IPS-20b (cell line): ENCODE measurements at regions not wholly inside any gene's neighbourhood (a gene's known extent, or its start where the extent isn't known, plus 50 kb on each side); places are given as distances from the start of the nearest gene placed in this dataset.

ENCODE experiments used
- H3K27ac ChIP-seq: one replicate; pipeline ENCODE4 v1.5.1; 2013; ENCODE audit warnings: low read length
- H3K27me3 ChIP-seq: 2 replicates; pipeline ENCODE4 v1.6.1; 2013; ENCODE audit warnings: mild to moderate bottlenecking, low read length, inconsistent platforms; ENCODE audit not compliant: insufficient read depth
- H3K36me3 ChIP-seq: 2 replicates; pipeline ENCODE4 v1.6.1; 2013; ENCODE audit warnings: low read depth, mild to moderate bottlenecking, inconsistent platforms, low read length, moderate library complexity; ENCODE audit not compliant: insufficient read depth
- H3K4me1 ChIP-seq: 2 replicates; pipeline ENCODE4 v1.6.1; 2013; ENCODE audit warnings: mild to moderate bottlenecking, control low read depth, inconsistent platforms, low read length, moderate library complexity; ENCODE audit not compliant: insufficient read depth
- H3K4me3 ChIP-seq: 2 replicates; pipeline ENCODE4 v1.5.1; 2013; ENCODE audit warnings: mild to moderate bottlenecking, low read length, inconsistent platforms
- H3K9ac ChIP-seq: 2 replicates; pipeline ENCODE4 v1.6.1; 2013; ENCODE audit warnings: low read depth, mild to moderate bottlenecking, inconsistent platforms, low read length, moderate library complexity
- H3K9me3 ChIP-seq: 2 replicates; pipeline ENCODE4 v1.6.1; 2013; ENCODE audit warnings: mild to moderate bottlenecking, low read depth, low read length, inconsistent platforms; ENCODE audit not compliant: insufficient read depth

DNA sequence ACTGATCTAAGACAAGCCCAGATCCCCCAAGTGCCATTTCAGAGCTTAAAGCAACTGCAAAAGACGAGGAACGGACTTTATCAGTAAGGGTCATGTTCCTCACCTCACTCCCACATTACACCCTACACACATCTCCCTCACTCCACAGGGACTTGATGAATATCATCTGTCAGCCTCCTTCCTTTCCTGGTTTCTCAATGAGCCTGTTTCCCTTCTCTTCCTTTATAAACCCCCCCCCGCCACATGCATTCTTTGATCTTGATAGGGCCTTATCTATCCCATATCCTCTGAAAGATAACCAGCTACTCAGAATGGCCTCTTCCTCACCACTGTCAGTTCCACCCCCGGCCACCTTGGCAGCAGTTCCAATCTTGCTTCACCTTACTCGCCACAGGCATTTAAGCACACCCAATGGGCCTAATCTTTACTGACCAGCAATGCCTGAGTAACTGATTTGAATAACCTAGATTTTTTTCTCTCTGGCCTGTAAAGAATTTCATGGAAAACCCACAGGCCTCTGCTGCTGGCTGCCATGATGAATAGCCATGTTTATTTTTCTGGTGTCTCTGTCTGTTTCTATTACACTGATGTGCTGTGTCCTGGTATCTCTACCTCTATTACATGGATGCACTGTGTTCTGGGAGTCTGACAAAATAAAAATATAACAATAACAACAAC lies 138.7 kb downstream of the PHLDA1 start:
- Histone ChIP-seq H3K4me3 (no peak overlapping the region), H3K36me3 (no peaks in the 10 kb centered on the region), H3K9ac (no peak overlapping the region), H3K4me1 (peaks cover 8% of the 10 kb centered on the region; the same call in 1 of the 2 replicates), H3K27me3 (no peaks in the 10 kb centered on the region), H3K27ac (no peak overlapping the region), H3K9me3 (no peaks in the 10 kb centered on the region)

DNA sequence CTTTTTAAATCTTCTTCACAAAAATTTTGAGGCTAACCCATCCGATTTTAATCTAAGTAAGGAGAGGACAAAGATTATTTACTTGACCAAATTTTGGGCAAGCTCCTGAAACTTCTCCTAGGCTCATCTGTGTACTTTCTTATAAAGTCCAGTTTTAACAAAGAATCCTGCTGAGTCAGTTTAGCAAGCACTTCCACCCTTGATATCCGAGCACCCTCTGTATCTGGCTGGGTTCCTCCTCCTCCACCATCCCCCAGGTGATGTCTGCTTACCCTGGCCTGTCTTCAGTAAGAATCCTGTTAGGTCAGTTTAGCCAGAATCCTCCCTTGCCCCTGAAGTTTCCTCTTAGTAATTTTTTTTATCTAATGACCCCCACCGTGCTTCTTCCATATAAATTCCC lies 140.5 kb downstream of the PHLDA1 start:
- H3K27me3 ChIP-seq = no peaks in the 10 kb centered on the region
- H3K4me3 ChIP-seq = no peak overlapping the region
- no peaks in the 10 kb centered on the region for H3K36me3 ChIP-seq
- no peaks in the 10 kb centered on the region for H3K9me3 ChIP-seq
- H3K9ac ChIP-seq = no peak overlapping the region
- H3K4me1 ChIP-seq = peaks cover 8% of the 10 kb centered on the region; the same call in 1 of the 2 replicates
- H3K27ac ChIP-seq = no peak overlapping the region

DNA sequence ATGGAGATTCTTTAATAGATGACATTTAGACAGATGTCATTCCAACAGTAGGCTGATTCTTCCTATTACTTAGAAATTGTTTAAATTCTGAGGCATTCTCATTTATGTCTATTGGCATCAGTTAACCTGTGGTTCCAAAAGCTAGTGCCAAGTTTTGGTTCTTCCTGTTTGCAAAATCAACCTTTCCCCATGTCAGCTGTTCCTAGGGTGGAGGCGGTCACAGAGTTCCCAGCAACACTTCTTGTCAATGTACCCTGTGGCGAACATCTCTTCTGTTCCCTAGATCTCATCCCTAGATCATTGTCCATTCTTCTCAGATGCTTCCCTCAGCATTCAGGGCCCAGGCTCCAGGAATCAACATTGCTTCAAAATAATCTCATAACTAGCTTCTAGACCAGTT lies 140.9 kb downstream of the PHLDA1 start:
- Histone ChIP-seq H3K4me3 (no peak overlapping the region), H3K4me1 (peaks cover 8% of the 10 kb centered on the region; the same call in 1 of the 2 replicates), H3K27ac (no peak overlapping the region), H3K36me3 (no peaks in the 10 kb centered on the region), H3K9me3 (no peaks in the 10 kb centered on the region), H3K9ac (no peak overlapping the region), H3K27me3 (no peaks in the 10 kb centered on the region)

DNA sequence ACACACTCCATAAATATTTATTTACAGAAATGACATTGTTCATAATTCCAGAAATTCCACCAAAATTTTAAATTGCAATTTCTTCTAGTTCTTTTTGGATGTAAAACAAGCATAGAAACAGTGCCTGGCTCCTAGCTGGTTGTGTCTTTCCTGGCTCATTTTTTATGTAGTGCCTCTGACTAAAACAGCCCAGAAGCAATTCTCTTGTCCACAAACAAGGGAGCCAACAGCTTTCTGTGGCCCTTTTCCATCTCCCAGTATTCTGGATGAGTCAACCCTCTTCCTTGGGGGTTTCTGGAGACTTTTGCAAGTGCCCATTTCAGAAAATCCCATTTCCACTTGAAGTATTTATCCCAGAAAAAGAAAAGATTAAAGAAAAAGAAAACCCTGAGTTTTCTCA lies 141.4 kb downstream of the PHLDA1 start:
- peaks cover 8% of the 10 kb centered on the region; the same call in 1 of the 2 replicates for H3K4me1 ChIP-seq
- no peaks in the 10 kb centered on the region for H3K27me3 ChIP-seq
- no peak overlapping the region for H3K9ac ChIP-seq
- H3K4me3 ChIP-seq = no peak overlapping the region
- no peaks in the 10 kb centered on the region for H3K9me3 ChIP-seq
- no peak overlapping the region for H3K27ac ChIP-seq
- no peaks in the 10 kb centered on the region for H3K36me3 ChIP-seq

DNA sequence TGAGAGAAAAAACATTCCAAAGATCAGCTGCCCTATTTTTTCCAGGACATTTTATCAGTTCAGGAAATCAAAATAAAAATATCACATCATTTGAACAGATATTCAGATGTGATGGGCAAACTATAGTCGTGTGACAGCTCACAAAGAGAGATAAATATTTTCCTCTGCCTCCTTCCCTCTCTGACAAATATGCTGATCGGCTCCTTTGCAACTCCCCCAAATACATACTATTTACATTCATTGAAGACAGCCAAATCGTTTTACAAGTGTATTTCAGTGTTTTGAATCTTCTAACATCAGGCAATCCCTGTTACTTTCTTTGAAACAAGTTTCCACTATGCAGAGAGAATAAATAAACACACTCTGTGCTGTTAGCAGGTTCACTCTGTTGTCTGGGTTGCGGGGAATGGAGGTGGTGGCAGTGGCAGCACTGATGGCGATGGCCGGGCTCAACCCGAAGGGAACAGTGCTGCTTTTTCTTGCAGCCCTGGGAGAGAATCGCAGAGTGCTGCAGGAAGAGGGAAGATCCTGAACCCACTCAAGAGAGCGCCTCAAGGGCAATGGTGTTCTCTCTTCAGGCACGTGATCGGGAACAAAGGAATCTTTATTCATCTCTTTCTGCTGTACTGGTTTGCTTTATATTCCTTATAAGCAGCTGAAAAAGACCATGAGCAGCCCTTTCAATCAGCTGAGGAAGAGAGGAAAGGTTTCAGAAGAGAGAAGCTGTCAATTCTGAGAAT lies 142.5 kb downstream of the PHLDA1 start:
- H3K27me3 ChIP-seq = no peaks in the 10 kb centered on the region
- H3K4me1 ChIP-seq = peaks cover 8% of the 10 kb centered on the region; the same call in 1 of the 2 replicates
- no peak overlapping the region for H3K27ac ChIP-seq
- H3K9ac ChIP-seq = peak overlapping the region; percentile 50; the same call in 1 of the 2 replicates
- no peak overlapping the region for H3K4me3 ChIP-seq
- H3K9me3 ChIP-seq = no peaks in the 10 kb centered on the region
- no peaks in the 10 kb centered on the region for H3K36me3 ChIP-seq

DNA sequence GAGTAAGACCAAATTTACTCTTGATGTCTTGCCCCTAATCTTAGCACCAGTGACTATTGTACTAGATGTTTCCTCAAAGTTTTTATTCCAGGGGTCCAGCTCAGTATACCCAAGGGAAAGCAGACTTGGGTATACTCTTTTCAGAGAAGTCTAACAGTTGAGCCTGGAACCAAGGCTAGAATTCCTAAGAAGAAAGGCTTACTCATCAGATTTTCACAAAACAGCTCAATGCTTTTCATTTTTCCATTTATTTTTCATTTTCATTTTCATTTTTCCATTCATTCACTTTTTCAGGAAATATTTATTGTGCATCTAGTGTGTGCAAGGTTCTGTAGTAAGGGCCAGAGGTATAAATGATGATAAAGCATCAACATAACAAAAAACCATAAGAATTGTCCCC lies 143.2 kb downstream of the PHLDA1 start:
- Histone ChIP-seq H3K36me3 (no peaks in the 10 kb centered on the region), H3K9ac (no peak overlapping the region), H3K27ac (no peak overlapping the region)

DNA sequence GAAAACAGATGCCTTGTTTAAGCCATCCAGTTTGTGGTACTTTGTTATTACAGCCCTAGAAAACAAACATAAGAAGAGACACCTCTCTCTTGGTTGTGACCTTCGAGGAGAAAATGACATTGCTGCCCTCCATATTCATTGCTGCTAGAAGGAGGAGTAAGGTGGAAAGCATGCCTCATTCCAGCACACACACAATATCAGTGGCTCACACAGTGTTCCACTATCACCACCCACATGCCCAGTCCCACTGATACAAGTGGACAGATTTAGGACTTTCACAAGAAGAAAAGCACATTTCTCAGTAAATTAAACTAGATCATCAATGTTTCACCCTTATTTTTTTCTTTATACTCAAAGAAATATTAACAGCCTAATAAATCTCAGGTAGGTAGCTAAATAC lies 143.6 kb downstream of the PHLDA1 start:
- Histone ChIP-seq H3K27me3 (no peaks in the 10 kb centered on the region), H3K9me3 (no peaks in the 10 kb centered on the region), H3K9ac (no peak overlapping the region), H3K4me1 (peaks cover 12% of the 10 kb centered on the region; the same call in 1 of the 2 replicates), H3K4me3 (no peak overlapping the region), H3K27ac (no peak overlapping the region), H3K36me3 (no peaks in the 10 kb centered on the region)

More for the DNA sequence above, 143.2 kb downstream of the PHLDA1 start:
- no peaks in the 10 kb centered on the region for H3K27me3 ChIP-seq
- peaks cover 9% of the 10 kb centered on the region; the same call in 1 of the 2 replicates for H3K4me1 ChIP-seq
- H3K9me3 ChIP-seq = no peaks in the 10 kb centered on the region
- H3K4me3 ChIP-seq = no peak overlapping the region

DNA sequence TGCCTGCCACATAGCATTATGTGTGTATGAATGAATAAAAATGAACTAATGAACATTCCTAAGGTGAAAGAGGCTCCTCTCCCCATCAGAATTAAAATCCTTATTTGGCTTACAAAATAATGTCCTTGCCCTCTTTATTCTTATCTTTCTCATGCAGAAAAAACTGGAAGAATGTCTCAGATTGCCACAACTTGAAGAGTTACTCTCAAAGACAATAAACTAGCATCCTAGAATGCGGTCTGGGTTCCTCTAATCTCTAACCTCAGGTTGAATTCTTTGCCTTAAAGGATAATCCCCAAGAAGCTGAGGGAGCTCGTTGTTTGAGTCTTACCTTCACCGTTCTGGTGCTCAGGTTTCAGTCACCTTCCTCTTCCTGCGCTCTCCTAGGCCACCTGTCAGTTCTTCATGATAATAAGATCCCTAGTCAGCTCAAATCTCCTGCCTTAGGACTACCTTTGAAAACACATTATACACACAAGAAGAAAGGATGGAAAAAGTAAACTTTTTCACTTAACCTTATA lies 147.1 kb downstream of the PHLDA1 start:
- no peak overlapping the region for H3K9ac ChIP-seq
- no peak overlapping the region for H3K27ac ChIP-seq
- no peaks in the 10 kb centered on the region for H3K27me3 ChIP-seq
- no peak overlapping the region for H3K4me3 ChIP-seq
- no peaks in the 10 kb centered on the region for H3K36me3 ChIP-seq
- H3K9me3 ChIP-seq = no peaks in the 10 kb centered on the region
- H3K4me1 ChIP-seq = peaks cover 24% of the 10 kb centered on the region

DNA sequence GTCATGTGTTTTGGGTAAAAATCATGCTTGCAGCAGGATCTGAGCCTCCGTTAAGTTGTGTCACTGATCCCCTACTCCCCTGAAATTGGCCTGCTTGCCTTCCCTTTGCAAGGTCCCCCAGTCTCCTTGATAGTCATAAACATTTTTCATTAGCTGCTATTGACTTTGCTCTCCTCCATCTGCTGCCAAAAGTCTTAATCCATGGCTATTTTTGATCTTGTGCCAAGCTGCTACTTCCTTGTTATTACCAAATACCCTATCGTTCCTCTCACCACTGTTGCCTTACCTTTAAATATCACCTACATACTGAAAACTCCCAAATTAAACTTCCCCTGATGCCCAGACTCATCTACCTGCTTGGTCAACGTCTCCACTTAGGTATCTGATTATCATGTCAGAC lies 148.3 kb downstream of the PHLDA1 start:
- no peak overlapping the region for H3K4me3 ChIP-seq
- no peaks in the 10 kb centered on the region for H3K36me3 ChIP-seq
- H3K9me3 ChIP-seq = no peaks in the 10 kb centered on the region
- no peak overlapping the region for H3K27ac ChIP-seq
- H3K27me3 ChIP-seq = no peaks in the 10 kb centered on the region
- peaks cover 18% of the 10 kb centered on the region for H3K4me1 ChIP-seq
- H3K9ac ChIP-seq = no peak overlapping the region

DNA sequence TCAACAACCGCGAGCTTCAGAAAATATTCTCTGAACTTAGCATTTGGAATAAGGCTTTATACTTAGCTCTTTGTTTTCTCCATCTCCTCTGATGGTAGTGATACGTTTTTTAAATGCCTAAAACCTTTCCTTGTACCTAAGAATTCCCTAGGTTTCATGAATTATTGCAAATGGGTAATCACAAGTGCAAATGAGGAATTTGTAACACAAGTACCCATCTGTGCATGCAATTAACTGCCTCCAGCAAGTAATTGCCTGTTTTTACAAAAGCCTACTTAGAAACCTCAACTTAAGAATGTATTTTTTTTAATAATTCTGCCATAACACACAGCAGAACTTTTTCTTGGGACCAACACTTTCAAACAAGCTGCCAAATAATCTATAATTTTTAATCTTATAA lies 149.2 kb downstream of the PHLDA1 start:
- peaks cover 23% of the 10 kb centered on the region for H3K4me1 ChIP-seq
- no peaks in the 10 kb centered on the region for H3K9me3 ChIP-seq
- no peaks in the 10 kb centered on the region for H3K27me3 ChIP-seq
- H3K9ac ChIP-seq = no peak overlapping the region
- H3K4me3 ChIP-seq = no peak overlapping the region
- no peaks in the 10 kb centered on the region for H3K36me3 ChIP-seq
- no peak overlapping the region for H3K27ac ChIP-seq

DNA sequence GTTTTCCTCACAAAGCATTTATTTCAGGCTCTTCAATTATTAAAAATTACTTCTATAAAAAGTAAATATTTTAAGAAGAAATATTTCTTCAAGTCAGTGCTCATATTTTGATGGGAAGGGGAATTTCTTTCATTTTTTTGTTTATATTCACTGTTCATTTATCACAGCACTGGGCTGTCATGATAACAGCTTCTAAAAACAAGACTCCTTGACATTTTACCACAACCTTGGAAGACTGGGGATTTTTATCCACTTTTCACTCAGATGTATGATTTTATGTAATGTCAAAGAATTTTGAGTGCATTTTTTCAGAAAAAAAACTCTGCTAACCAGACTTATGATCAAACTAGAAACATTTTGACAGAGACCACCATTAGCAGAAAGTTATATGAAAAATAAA lies 149.7 kb downstream of the PHLDA1 start:
- no peaks in the 10 kb centered on the region for H3K9me3 ChIP-seq
- no peak overlapping the region for H3K4me3 ChIP-seq
- H3K27me3 ChIP-seq = no peaks in the 10 kb centered on the region
- H3K27ac ChIP-seq = no peak overlapping the region
- H3K9ac ChIP-seq = no peak overlapping the region
- peaks cover 26% of the 10 kb centered on the region for H3K4me1 ChIP-seq
- no peaks in the 10 kb centered on the region for H3K36me3 ChIP-seq
